Hepatocyte (in vitro differentiated cells): ENCODE measurements at regions not wholly inside any gene's neighbourhood (a gene's known extent, or its start where the extent isn't known, plus 50 kb on each side); places are given as distances from the start of the nearest gene placed in this dataset.
A peak's percentile ranks its signal among the peaks of the same experiment; 100 is the strongest.

Experiments used
- DNase-seq: peaks from one replicate; pipeline ENCODE4 v3.0.0-alpha.2; 2016; ENCODE audit warnings: low spot score
- H2AFZ ChIP-seq: fragments of 200-600 bp; sonication (generic); 2 replicates; pipeline ENCODE4 v1.6.0; 2016; ENCODE audit warnings: antibody characterized with exemption, mild to moderate bottlenecking
- H3K27ac ChIP-seq: fragments of 200-600 bp; sonication (generic); 2 replicates; pipeline ENCODE4 v1.5.1; 2016; ENCODE audit warnings: mild to moderate bottlenecking
- H3K27me3 ChIP-seq: fragments of 200-600 bp; sonication (generic); 2 replicates; pipeline ENCODE4 v1.6.1; 2016
- H3K36me3 ChIP-seq: fragments of 200-600 bp; sonication (generic); replicated peaks from 2 replicates; pipeline ENCODE4 v1.5.1; 2016; ENCODE audit warnings: low read depth; ENCODE audit not compliant: insufficient read depth
- H3K4me1 ChIP-seq: fragments of 200-600 bp; sonication (generic); 2 replicates; pipeline ENCODE4 v1.5.1; 2016; ENCODE audit warnings: mild to moderate bottlenecking, moderate library complexity; ENCODE audit not compliant: insufficient read depth
- H3K4me2 ChIP-seq: fragments of 200-600 bp; sonication (generic); 2 replicates; pipeline ENCODE4 v1.6.0; 2016
- H3K4me3 ChIP-seq: fragments of 200-600 bp; sonication (generic); 2 replicates; pipeline ENCODE4 v1.5.1; 2016; ENCODE audit warnings: mild to moderate bottlenecking
- H3K79me2 ChIP-seq: fragments of 200-600 bp; sonication (generic); 2 replicates; pipeline ENCODE4 v1.6.0; 2017; ENCODE audit warnings: mild to moderate bottlenecking
- H3K9me2 ChIP-seq: fragments of 200-600 bp; sonication (generic); replicated peaks from 2 replicates; pipeline ENCODE4 v1.6.0; 2017; ENCODE audit warnings: mild to moderate bottlenecking; ENCODE audit not compliant: insufficient read depth
- H3K9me3 ChIP-seq: fragments of 200-600 bp; sonication (generic); 2 replicates; pipeline ENCODE4 v1.5.1; 2016; ENCODE audit warnings: low read depth, mild to moderate bottlenecking
- H4K20me1 ChIP-seq: fragments of 200-600 bp; sonication (generic); 2 replicates; pipeline ENCODE4 v1.6.0; 2016; ENCODE audit warnings: mild to moderate bottlenecking; ENCODE audit not compliant: insufficient read depth, poor library complexity, severe bottlenecking
- EZH2 ChIP-seq: fragments of 200-600 bp; sonication (generic); IDR thresholded peaks from 2 replicates; pipeline ENCODE4 v1.6.1; 2016; ENCODE audit warnings: antibody characterized with exemption, mild to moderate bottlenecking, borderline replicate concordance
- EZH2phosphoT487 ChIP-seq: fragments of 200-600 bp; sonication (generic); IDR thresholded peaks from one replicate; pipeline ENCODE4 v1.6.1; 2018; ENCODE audit warnings: antibody characterized with exemption, mild to moderate bottlenecking, low read depth, moderate library complexity; ENCODE audit not compliant: unreplicated experiment, severe bottlenecking
- WGBS: methylation state at CpG from one replicate; pipeline ENCODE4 v1.1.6; 2016; ENCODE audit warnings: low lambda C conversion rate; ENCODE audit errors: missing lambda C conversion rate; 5-methylcytosine and 5-hydroxymethylcytosine counted together
- TF ChIP-seq, protein P1 (sequence below): fragments of 200-600 bp; sonication (generic); IDR thresholded peaks from 2 replicates; pipeline ENCODE4 v1.5.1; 2016; ENCODE audit warnings: antibody characterized with exemption, mild to moderate bottlenecking; ENCODE audit not compliant: poor library complexity

DNA sequence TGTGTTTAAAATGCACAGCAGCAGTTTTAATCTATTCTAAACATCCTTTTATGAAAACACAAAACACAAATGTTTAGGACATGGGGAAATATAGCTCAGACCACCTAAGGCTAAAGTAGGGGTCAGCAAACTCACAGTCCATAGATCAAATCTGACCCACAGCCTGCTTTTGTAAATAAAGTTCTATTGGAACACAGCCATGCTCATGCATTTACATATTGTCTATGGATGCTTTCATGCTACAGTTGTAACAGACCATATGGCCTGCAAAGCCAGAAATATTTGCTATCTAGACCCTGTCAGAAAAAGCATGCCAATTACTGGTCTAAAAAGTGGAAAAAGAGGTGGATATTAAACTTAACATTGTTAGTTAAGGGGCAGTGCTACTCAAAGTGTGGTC, 1105.4 kb upstream of the KLHL29 start:
- Histone ChIP-seq H3K27ac (no peak overlapping the region), H3K4me2 (no peak overlapping the region), H3K79me2 (no peaks in the 10 kb centered on the region), H3K9me2 (no peaks in the 10 kb centered on the region), H2AFZ (no peak overlapping the region), H3K27me3 (no peaks in the 10 kb centered on the region), H3K4me1 (no peaks in the 10 kb centered on the region), H4K20me1 (no peaks in the 10 kb centered on the region), H3K9me3 (no peaks in the 10 kb centered on the region), H3K4me3 (no peak overlapping the region), H3K36me3 (no peaks in the 10 kb centered on the region)
- TF ChIP-seq EZH2phosphoT487 (no peak), EZH2 (no peak)
- TF ChIP-seq, protein P1, sequence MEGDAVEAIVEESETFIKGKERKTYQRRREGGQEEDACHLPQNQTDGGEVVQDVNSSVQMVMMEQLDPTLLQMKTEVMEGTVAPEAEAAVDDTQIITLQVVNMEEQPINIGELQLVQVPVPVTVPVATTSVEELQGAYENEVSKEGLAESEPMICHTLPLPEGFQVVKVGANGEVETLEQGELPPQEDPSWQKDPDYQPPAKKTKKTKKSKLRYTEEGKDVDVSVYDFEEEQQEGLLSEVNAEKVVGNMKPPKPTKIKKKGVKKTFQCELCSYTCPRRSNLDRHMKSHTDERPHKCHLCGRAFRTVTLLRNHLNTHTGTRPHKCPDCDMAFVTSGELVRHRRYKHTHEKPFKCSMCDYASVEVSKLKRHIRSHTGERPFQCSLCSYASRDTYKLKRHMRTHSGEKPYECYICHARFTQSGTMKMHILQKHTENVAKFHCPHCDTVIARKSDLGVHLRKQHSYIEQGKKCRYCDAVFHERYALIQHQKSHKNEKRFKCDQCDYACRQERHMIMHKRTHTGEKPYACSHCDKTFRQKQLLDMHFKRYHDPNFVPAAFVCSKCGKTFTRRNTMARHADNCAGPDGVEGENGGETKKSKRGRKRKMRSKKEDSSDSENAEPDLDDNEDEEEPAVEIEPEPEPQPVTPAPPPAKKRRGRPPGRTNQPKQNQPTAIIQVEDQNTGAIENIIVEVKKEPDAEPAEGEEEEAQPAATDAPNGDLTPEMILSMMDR, result no peak
- DNase-seq, result no peak

DNA sequence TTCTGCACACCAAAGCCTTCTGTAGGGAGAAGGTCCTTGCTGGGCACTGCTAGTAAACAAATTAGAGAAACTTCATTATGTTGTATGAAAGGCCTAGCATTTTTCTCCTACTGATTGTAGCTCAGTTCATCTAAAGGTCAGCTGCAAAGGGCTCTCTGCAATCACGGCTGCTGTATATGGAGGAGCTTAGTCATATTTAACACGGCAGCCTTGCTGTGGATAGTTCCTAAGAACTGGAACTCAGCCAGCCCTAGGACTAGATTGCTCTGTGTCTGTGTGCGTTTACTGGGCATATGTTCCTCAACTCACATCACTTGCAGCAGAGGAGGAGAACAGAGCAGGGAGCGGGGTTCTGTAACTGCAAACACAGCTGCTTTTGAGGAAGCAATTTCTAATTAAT, 1103.9 kb upstream of the KLHL29 start:
- DNase-seq, result peak; percentile 86
- Histone ChIP-seq H3K4me3 (no peak overlapping the region), H3K9me3 (no peaks in the 10 kb centered on the region), H3K27me3 (no peaks in the 10 kb centered on the region), H2AFZ (no peak overlapping the region), H3K36me3 (no peaks in the 10 kb centered on the region), H3K79me2 (no peaks in the 10 kb centered on the region), H3K9me2 (no peaks in the 10 kb centered on the region), H3K4me1 (no peaks in the 10 kb centered on the region), H3K27ac (no peak overlapping the region), H4K20me1 (no peaks in the 10 kb centered on the region), H3K4me2 (no peak overlapping the region)
- 28% methylated on average over 4 of the region's 4 CpGs for WGBS
- TF ChIP-seq EZH2 (no peak), EZH2phosphoT487 (no peak)
- TF ChIP-seq, protein P1, result no peak

DNA sequence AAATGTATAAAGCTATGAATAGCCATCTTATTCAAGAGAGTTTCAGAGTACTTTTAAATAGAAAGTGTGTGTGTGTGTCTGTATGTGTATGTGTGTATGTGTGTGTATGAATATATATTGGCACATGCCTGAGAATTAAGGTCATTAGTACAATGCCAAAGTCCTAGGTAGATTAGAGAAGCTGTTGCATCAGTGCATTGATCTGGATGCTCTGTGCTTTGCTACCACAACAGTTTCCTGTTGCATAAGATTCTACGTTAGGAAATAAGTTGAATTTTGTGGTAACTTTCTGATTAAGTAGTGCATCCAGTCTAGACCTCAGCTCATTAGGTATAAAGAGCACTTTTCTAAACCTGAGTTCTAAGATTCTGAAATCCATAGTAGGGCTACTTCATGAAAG, 1102.8 kb upstream of the KLHL29 start:
- no peaks in the 10 kb centered on the region for H3K9me2 ChIP-seq
- no peak overlapping the region for H3K27ac ChIP-seq
- no peaks in the 10 kb centered on the region for H3K4me1 ChIP-seq
- H3K27me3 ChIP-seq, result no peaks in the 10 kb centered on the region
- H3K9me3 ChIP-seq, result no peaks in the 10 kb centered on the region
- H2AFZ ChIP-seq, result no peak overlapping the region
- TF ChIP-seq EZH2 (no peak), EZH2phosphoT487 (no peak)
- TF ChIP-seq, protein P1, result no peak
- H3K79me2 ChIP-seq, result no peaks in the 10 kb centered on the region
- DNase-seq, result peak; percentile 7
- 75% methylated on average over 1 of the region's 1 CpG for WGBS
- H3K4me3 ChIP-seq, result no peak overlapping the region
- no peak overlapping the region for H3K4me2 ChIP-seq
- no peaks in the 10 kb centered on the region for H3K36me3 ChIP-seq
- H4K20me1 ChIP-seq, result no peaks in the 10 kb centered on the region

GRCh38 chr2:22282916-22283315, 1102.1 kb upstream of the KLHL29 start:
- 74% methylated on average over 6 of the region's 6 CpGs for WGBS
- TF ChIP-seq, protein P1, result no peak
- TF ChIP-seq EZH2phosphoT487 (no peak), EZH2 (no peak)
- Histone ChIP-seq H4K20me1 (no peaks in the 10 kb centered on the region), H3K4me3 (no peak overlapping the region), H3K27ac (no peak overlapping the region), H3K4me2 (no peak overlapping the region), H3K79me2 (no peaks in the 10 kb centered on the region), H3K9me2 (no peaks in the 10 kb centered on the region), H3K4me1 (no peaks in the 10 kb centered on the region), H3K36me3 (no peaks in the 10 kb centered on the region), H2AFZ (no peak overlapping the region), H3K9me3 (no peaks in the 10 kb centered on the region), H3K27me3 (no peaks in the 10 kb centered on the region)
- DNase-seq, result no peak
